HG03095 (cell line): ENCODE measurements at regions not wholly inside any gene's neighbourhood (a gene's known extent, or its start where the extent isn't known, plus 50 kb on each side); places are given as distances from the start of the nearest gene placed in this dataset.
"Not testable (repeated sequence)": the region's sequence is repeated elsewhere in the genome, so short reads cannot be mapped to it uniquely, and the experiment has no call there.

Source experiments
- ATAC-seq: cut with Tn5 transposase; IDR thresholded peaks from one replicate; pipeline ENCODE4 v1.9.1; 2021; ENCODE audit warnings: moderate library complexity; ENCODE audit not compliant: unreplicated experiment

- ATAC-seq, result no peak
Measured at GRCh38 chr6:73984571-73985210, 288.7 kb downstream of the CD109 start.

- no peak for ATAC-seq
Measured at GRCh38 chr6:73983367-73983766, 287.4 kb downstream of the CD109 start.

GRCh38 chr6:73980096-73980495 is 284.1 kb downstream of the CD109 start:
- ATAC-seq, result no peak

GRCh38 chr6:73978330-73978729 is 282.3 kb downstream of the CD109 start:
- no peak for ATAC-seq

- not testable (repeated sequence) for ATAC-seq
Measured at GRCh38 chr6:73972518-73972917, 276.5 kb downstream of the CD109 start.

- ATAC-seq, result no peak
Measured at GRCh38 chr6:73969971-73970970, 274.3 kb downstream of the CD109 start.

GRCh38 chr6:73968221-73968757 is 272.3 kb downstream of the CD109 start:
- ATAC-seq, result no peak

GRCh38 chr6:73965539-73966029 is 269.6 kb downstream of the CD109 start:
- ATAC-seq, result no peak

- ATAC-seq, result no peak
Measured at GRCh38 chr6:73964241-73964854, 268.3 kb downstream of the CD109 start.

- no peak for ATAC-seq
Measured at GRCh38 chr6:73962884-73963283, 266.9 kb downstream of the CD109 start.

GRCh38 chr6:73956305-73956704 is 260.3 kb downstream of the CD109 start:
- no peak for ATAC-seq

GRCh38 chr6:73955800-73956199 is 259.8 kb downstream of the CD109 start:
- no peak for ATAC-seq

- ATAC-seq, result no peak
Measured at GRCh38 chr6:73954881-73955280, 258.9 kb downstream of the CD109 start.

- ATAC-seq, result no peak
Measured at GRCh38 chr6:73951183-73951582, 255.2 kb downstream of the CD109 start.

GRCh38 chr6:73943930-73944652 is 248.1 kb downstream of the CD109 start:
- ATAC-seq, result no peak

GRCh38 chr6:73943411-73943810 is 247.4 kb downstream of the CD109 start:
- ATAC-seq, result no peak

- no peak for ATAC-seq
Measured at GRCh38 chr6:73942592-73943186, 246.7 kb downstream of the CD109 start.

GRCh38 chr6:73941892-73942291 is 245.9 kb downstream of the CD109 start:
- no peak for ATAC-seq

GRCh38 chr6:73937805-73938204 is 241.8 kb downstream of the CD109 start:
- no peak for ATAC-seq

GRCh38 chr6:73932866-73933265 is 236.9 kb downstream of the CD109 start:
- no peak for ATAC-seq
